Fibroblast of lung (primary cell): ENCODE measurements at regions not wholly inside any gene's neighbourhood (a gene's known extent, or its start where the extent isn't known, plus 50 kb on each side); places are given as distances from the start of the nearest gene placed in this dataset.

ENCODE experiments used
- DNase-seq, 2 donors: peaks; one replicate each; pipeline versions ENCODE4 v3.0.0 to v3.0.0-alpha.2; 2010; ENCODE audit warnings: low read depth in 2 of 2
- H2AFZ ChIP-seq: 2 replicates; pipeline ENCODE4 v1.5.1; 2012; ENCODE audit warnings: low read length, control low read depth, inconsistent platforms
- H3K27ac ChIP-seq: 2 replicates; pipeline ENCODE4 v1.5.1; 2011; ENCODE audit warnings: low read length, control low read depth; ENCODE audit not compliant: insufficient read depth
- H3K27me3 ChIP-seq: 2 replicates; pipeline ENCODE4 v1.5.1; 2011; ENCODE audit warnings: mild to moderate bottlenecking, low read length; ENCODE audit not compliant: control insufficient read depth, insufficient read depth
- H3K36me3 ChIP-seq: 2 replicates; pipeline ENCODE4 v1.5.1; 2011; ENCODE audit warnings: low read length; ENCODE audit not compliant: control insufficient read depth, insufficient read depth
- H3K4me1 ChIP-seq: 2 replicates; pipeline ENCODE4 v1.5.1; 2011; ENCODE audit warnings: low read length; ENCODE audit not compliant: control insufficient read depth, insufficient read depth; ENCODE audit errors: extremely low read depth
- H3K4me2 ChIP-seq: 2 replicates; pipeline ENCODE4 v1.5.1; 2011; ENCODE audit warnings: low read length, control low read depth; ENCODE audit not compliant: insufficient read depth; ENCODE audit errors: extremely low read depth
- H3K4me3 ChIP-seq, 4 experiments: fragments of 200-600 bp in 1 of 4; sonication (generic) in 1 of 4; replicated peaks in 1 of 4; 2 replicates each; pipeline ENCODE4 v1.5.1; 2011 to 2016; ENCODE audit warnings: low read length in 4 of 4, low read depth in 3 of 4, mild to moderate bottlenecking in 3 of 4, control low read depth in 2 of 4, inconsistent platforms in 1 of 4, mixed read lengths in 1 of 4; ENCODE audit not compliant: insufficient read depth in 1 of 4; ENCODE audit errors: control extremely low read depth in 1 of 4
- H3K79me2 ChIP-seq: 2 replicates; pipeline ENCODE4 v1.5.1; 2012; ENCODE audit warnings: mild to moderate bottlenecking, low read length, inconsistent platforms; ENCODE audit not compliant: control insufficient read depth, insufficient read depth
- H3K9ac ChIP-seq: 2 replicates; pipeline ENCODE4 v1.5.1; 2011; ENCODE audit warnings: mild to moderate bottlenecking, low read length, control low read depth; ENCODE audit not compliant: insufficient read depth
- H3K9me3 ChIP-seq: 2 replicates; pipeline ENCODE4 v1.5.1; 2012; ENCODE audit warnings: low read depth, low read length; ENCODE audit not compliant: control insufficient read depth, insufficient read depth
- H4K20me1 ChIP-seq: 2 replicates; pipeline ENCODE4 v1.5.1; 2011; ENCODE audit warnings: low read length; ENCODE audit not compliant: control insufficient read depth, insufficient read depth; ENCODE audit errors: extremely low read depth
- CTCF ChIP-seq, 2 donors: IDR thresholded peaks in 1 of 2; conservative IDR thresholded peaks in 1 of 2; 1 replicate in 1 of 2; 2 replicates in 1 of 2; pipeline ENCODE4 v1.5.1; 2011 to 2012; ENCODE audit warnings: low read length in 2 of 2, control low read depth in 1 of 2, inconsistent platforms in 1 of 2, low read depth in 1 of 2, mild to moderate bottlenecking in 1 of 2
- EZH2 ChIP-seq: IDR thresholded peaks from 2 replicates; pipeline ENCODE4 v1.5.1; 2012; ENCODE audit warnings: low read length, control low read depth, mild to moderate bottlenecking; ENCODE audit errors: missing control alignments

DNA sequence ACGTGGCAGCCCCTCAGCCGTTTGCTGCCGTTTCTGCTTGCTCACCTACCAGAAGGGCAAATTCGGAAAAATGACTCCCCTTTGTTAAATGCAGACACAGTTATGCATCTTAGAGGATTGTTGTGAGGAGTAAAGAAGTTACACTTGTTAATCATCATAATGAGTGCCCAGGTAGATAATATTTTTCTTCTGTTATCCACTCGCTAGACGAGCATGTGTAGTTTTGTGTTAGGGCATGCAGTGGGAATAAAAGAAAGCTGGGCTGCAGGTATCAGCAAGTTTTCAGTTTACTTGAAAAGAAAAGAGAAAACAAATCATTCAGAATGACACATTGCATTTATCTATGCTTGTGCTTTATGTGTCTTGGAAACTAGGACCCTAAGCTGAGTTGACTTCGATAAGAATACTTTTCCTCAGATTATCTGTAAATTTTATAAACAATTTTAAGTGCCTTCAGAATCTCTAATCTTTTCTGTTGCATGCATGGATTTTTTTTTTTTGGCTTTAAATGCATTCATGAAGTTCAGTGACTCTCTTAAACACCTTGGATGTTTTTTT lies 365.3 kb downstream of the QKI start:
- no peaks in the 10 kb centered on the region for H4K20me1 ChIP-seq
- H3K27me3 ChIP-seq = no peaks in the 10 kb centered on the region
- no peaks in the 10 kb centered on the region for H3K79me2 ChIP-seq
- DNase-seq = no peak
- H3K36me3 ChIP-seq = no peaks in the 10 kb centered on the region
- H3K27ac ChIP-seq = no peak overlapping the region
- H3K4me1 ChIP-seq = no peaks in the 10 kb centered on the region
- H3K4me3 ChIP-seq = no peak overlapping the region
- TF ChIP-seq CTCF (conservative IDR thresholded peaks at IDR 0.05 in 1 of 2, IDR thresholded peaks at IDR 0.05 in 1 of 2; ENCODE audit: low read depth in 1 of 2, low read length in 2 of 2) = no peak
- no peak for TF ChIP-seq EZH2
- H3K9me3 ChIP-seq = no peaks in the 10 kb centered on the region
- no peak overlapping the region for H2AFZ ChIP-seq
- no peak overlapping the region for H3K9ac ChIP-seq
- H3K4me2 ChIP-seq = no peak overlapping the region

GRCh38 chr6:163777716-163778115 lies 363.2 kb downstream of the QKI start:
- H3K4me3 ChIP-seq = no peak overlapping the region
- H3K27me3 ChIP-seq = no peaks in the 10 kb centered on the region
- no peaks in the 10 kb centered on the region for H3K4me1 ChIP-seq
- no peak overlapping the region for H3K4me2 ChIP-seq
- H3K36me3 ChIP-seq = no peaks in the 10 kb centered on the region
- no peak overlapping the region for H2AFZ ChIP-seq
- DNase-seq = no peak
- H3K9ac ChIP-seq = no peak overlapping the region
- TF ChIP-seq CTCF (conservative IDR thresholded peaks at IDR 0.05 in 1 of 2, IDR thresholded peaks at IDR 0.05 in 1 of 2; ENCODE audit: low read depth in 1 of 2, low read length in 2 of 2) (no peak), EZH2 (no peak)
- H3K9me3 ChIP-seq = no peaks in the 10 kb centered on the region
- H3K79me2 ChIP-seq = no peaks in the 10 kb centered on the region
- no peak overlapping the region for H3K27ac ChIP-seq
- H4K20me1 ChIP-seq = no peaks in the 10 kb centered on the region

DNA sequence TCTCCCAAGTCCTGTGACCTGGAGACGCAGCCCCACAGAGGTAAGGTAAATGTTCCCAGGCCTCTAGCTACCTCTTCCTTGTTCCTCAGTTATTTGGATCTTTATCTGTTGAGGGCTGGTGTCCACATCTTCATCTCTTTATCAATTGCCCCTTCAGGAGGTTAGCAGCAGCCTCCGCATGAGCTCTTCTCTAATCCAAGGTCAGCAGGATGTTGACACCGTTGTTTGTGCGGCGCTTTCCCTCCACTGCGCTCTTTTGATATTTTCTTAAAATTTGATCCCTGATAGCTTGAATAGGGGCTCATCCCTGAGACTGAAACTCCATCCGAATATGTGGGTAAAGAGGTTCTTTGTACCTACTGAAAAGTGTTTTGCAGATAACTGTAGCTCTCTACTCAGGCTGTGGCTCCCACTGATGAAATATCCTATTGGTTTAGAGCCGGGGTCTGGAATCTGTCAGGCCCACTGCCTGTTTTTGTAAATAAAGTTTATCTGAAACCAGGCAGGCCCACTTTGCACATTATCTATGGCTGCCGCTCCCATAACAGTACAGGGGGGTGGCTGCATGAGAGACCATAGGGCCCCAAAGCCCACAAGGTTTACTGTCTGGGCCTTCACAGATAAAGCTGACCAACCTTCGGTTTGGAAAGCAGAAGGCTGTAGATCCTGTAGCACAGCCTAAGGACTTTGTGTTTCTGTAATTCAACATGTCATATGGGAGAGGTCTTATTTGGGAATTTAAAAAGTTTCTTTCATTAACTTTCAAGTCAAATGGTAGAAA lies 362.6 kb downstream of the QKI start:
- Histone ChIP-seq H3K4me3 (no peak overlapping the region), H3K79me2 (no peaks in the 10 kb centered on the region), H3K4me2 (no peak overlapping the region), H3K4me1 (no peaks in the 10 kb centered on the region), H4K20me1 (no peaks in the 10 kb centered on the region), H3K9me3 (no peaks in the 10 kb centered on the region), H3K27ac (no peak overlapping the region), H2AFZ (no peak overlapping the region), H3K27me3 (no peaks in the 10 kb centered on the region), H3K36me3 (no peaks in the 10 kb centered on the region), H3K9ac (no peak overlapping the region)
- no peak for DNase-seq
- TF ChIP-seq CTCF (conservative IDR thresholded peaks at IDR 0.05 in 1 of 2, IDR thresholded peaks at IDR 0.05 in 1 of 2; ENCODE audit: low read depth in 1 of 2, low read length in 2 of 2) = no peak
